ENCODE measurements at regions not wholly inside any gene's neighbourhood (a gene's known extent, or its start where the extent isn't known, plus 50 kb on each side); places are given as distances from the start of the nearest gene placed in this dataset.
A peak's percentile ranks its signal among the peaks of the same experiment; 100 is the strongest.

GRCh38 chr6:144647971-144648651 is 363.0 kb downstream of the UTRN start:
- peaks cover 2% of the 10 kb centered on the region for H3K4me1 ChIP-seq (ENCODE audit: insufficient read depth, low read length)
- H3K27me3 ChIP-seq (ENCODE audit: control insufficient read depth in 1 of 2, insufficient read depth in 2 of 2, low read length in 2 of 2) = no peaks in the 10 kb centered on the region
- H3K27ac Mint-ChIP-seq = no peak overlapping the region
- POLR2A ChIA-PET = no interaction called here
- H3K4me3 ChIP-seq (ENCODE audit: low read length) = no peak overlapping the region
- H3K4me3 Mint-ChIP-seq = no peak overlapping the region
- TF ChIP-seq CTCF (IDR thresholded peaks at IDR 0.05) = no peak
- peaks cover 32% of the 10 kb centered on the region for H3K4me1 Mint-ChIP-seq (ENCODE audit: low read depth)
- H3K36me3 ChIP-seq (ENCODE audit: insufficient read depth, low read length) = no peaks in the 10 kb centered on the region
- DNase-seq (no peak), ATAC-seq (ENCODE audit: poor library complexity) (no peak)
- H3K9me3 ChIP-seq (ENCODE audit: control insufficient read depth in 1 of 2, insufficient read depth in 1 of 2, low read length in 2 of 2) = no peaks in the 10 kb centered on the region
- H3K36me3 Mint-ChIP-seq (ENCODE audit: low read depth) = peaks cover 67% of the 10 kb centered on the region
- H3K27me3 Mint-ChIP-seq = no peaks in the 10 kb centered on the region
- intact Hi-C loops (cut with DNase I, micrococcal nuclease) = no loop called here
- no peak overlapping the region for H3K27ac ChIP-seq (ENCODE audit: low read depth in 1 of 2, low read length in 2 of 2)
- no peaks in the 10 kb centered on the region for H3K9me3 Mint-ChIP-seq
- CTCF ChIA-PET = no interaction called here

DNA sequence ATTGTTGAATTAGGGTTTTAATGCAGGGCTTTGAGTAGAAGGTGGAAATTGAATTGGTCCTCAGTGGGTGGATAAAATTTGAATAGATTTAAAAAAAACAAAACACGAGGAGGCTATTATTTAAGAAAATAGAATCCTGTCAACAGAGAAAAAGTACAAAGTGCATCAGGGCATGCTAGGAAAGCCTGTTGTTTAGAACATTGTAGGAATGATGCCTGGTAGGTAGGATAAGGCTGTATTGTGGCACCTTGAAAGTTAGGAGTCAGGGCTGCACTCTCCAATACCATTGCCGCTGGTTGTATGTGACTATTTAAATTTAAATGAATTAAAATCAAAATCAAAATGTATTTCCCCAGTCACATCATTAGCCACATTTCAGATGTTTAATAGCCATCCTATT is 363.9 kb downstream of the UTRN start:
- Mint-ChIP-seq H3K4me3 (no peak overlapping the region), H3K4me1 (ENCODE audit: low read depth) (peaks cover 39% of the 10 kb centered on the region), H3K27ac (no peak overlapping the region), H3K27me3 (no peaks in the 10 kb centered on the region), H3K36me3 (ENCODE audit: low read depth) (peaks cover 67% of the 10 kb centered on the region), H3K9me3 (no peaks in the 10 kb centered on the region)
- no peaks in the 10 kb centered on the region for H3K9me3 ChIP-seq (ENCODE audit: control insufficient read depth in 1 of 2, insufficient read depth in 1 of 2, low read length in 2 of 2)
- H3K27ac ChIP-seq (ENCODE audit: low read depth in 1 of 2, low read length in 2 of 2) = no peak overlapping the region
- intact Hi-C loops (cut with DNase I, micrococcal nuclease) = no loop called here
- H3K27me3 ChIP-seq (ENCODE audit: control insufficient read depth in 1 of 2, insufficient read depth in 2 of 2, low read length in 2 of 2) = no peaks in the 10 kb centered on the region
- peaks cover 6% of the 10 kb centered on the region for H3K4me1 ChIP-seq (ENCODE audit: insufficient read depth, low read length)
- no peaks in the 10 kb centered on the region for H3K36me3 ChIP-seq (ENCODE audit: insufficient read depth, low read length)
- DNase-seq (no peak), ATAC-seq (ENCODE audit: poor library complexity) (no peak)
- POLR2A ChIA-PET = no interaction called here
- no peak for TF ChIP-seq CTCF (IDR thresholded peaks at IDR 0.05)
- H3K4me3 ChIP-seq (ENCODE audit: low read length) = no peak overlapping the region
- CTCF ChIA-PET = no interaction called here

GRCh38 chr6:144651234-144651633 is 366.1 kb downstream of the UTRN start:
- DNase-seq (no peak), ATAC-seq (ENCODE audit: poor library complexity) (no peak)
- Mint-ChIP-seq H3K4me1 (ENCODE audit: low read depth) (peaks cover 48% of the 10 kb centered on the region), H3K36me3 (ENCODE audit: low read depth) (peaks cover 59% of the 10 kb centered on the region), H3K27me3 (no peaks in the 10 kb centered on the region), H3K9me3 (peaks cover 3% of the 10 kb centered on the region), H3K4me3 (no peak overlapping the region), H3K27ac (peak overlapping the region; percentile 37)
- no peak for TF ChIP-seq CTCF (IDR thresholded peaks at IDR 0.05)
- no peak overlapping the region for H3K27ac ChIP-seq (ENCODE audit: low read depth in 1 of 2, low read length in 2 of 2)
- H3K4me1 ChIP-seq (ENCODE audit: insufficient read depth, low read length) = peaks cover 6% of the 10 kb centered on the region
- H3K36me3 ChIP-seq (ENCODE audit: insufficient read depth, low read length) = no peaks in the 10 kb centered on the region
- no peaks in the 10 kb centered on the region for H3K9me3 ChIP-seq (ENCODE audit: control insufficient read depth in 1 of 2, insufficient read depth in 1 of 2, low read length in 2 of 2)
- no peak overlapping the region for H3K4me3 ChIP-seq (ENCODE audit: low read length)
- intact Hi-C loops (cut with DNase I, micrococcal nuclease) = no loop called here
- H3K27me3 ChIP-seq (ENCODE audit: control insufficient read depth in 1 of 2, insufficient read depth in 2 of 2, low read length in 2 of 2) = no peaks in the 10 kb centered on the region
- POLR2A ChIA-PET = no interaction called here
- CTCF ChIA-PET = no interaction called here

All from CD4-positive, alpha-beta T cell (primary cell).